Ascending aorta (tissue), 2 donors: ENCODE measurements at regions not wholly inside any gene's neighbourhood (a gene's known extent, or its start where the extent isn't known, plus 50 kb on each side); places are given as distances from the start of the nearest gene placed in this dataset.
"Not testable (repeated sequence)": the region's sequence is repeated elsewhere in the genome, so short reads cannot be mapped to it uniquely, and the experiment has no call there.

Experiments used
- DNase-seq, 2 donors: peaks; one replicate each; pipeline ENCODE4 v3.0.0-alpha.2; 2019; ENCODE audit warnings: low spot score in 2 of 2
- H3K27ac ChIP-seq, 2 donors: fragments of 200-600 bp; sonication (generic); one replicate each; pipeline ENCODE4 v1.5.1; 2016 to 2017; ENCODE audit warnings: mild to moderate bottlenecking in 1 of 2
- H3K27me3 ChIP-seq: fragments of 200-600 bp; sonication (generic); one replicate; pipeline ENCODE4 v1.5.1; 2017
- H3K36me3 ChIP-seq, 2 donors: fragments of 200-600 bp; sonication (generic); one replicate each; pipeline ENCODE4 v1.5.1; 2016
- H3K4me1 ChIP-seq, 2 donors: fragments of 200-600 bp; sonication (generic); one replicate each; pipeline ENCODE4 v1.5.1; 2016 to 2017; ENCODE audit warnings: mild to moderate bottlenecking in 1 of 2
- H3K4me3 ChIP-seq, 2 donors: fragments of 200-600 bp; sonication (generic); one replicate each; pipeline ENCODE4 v1.5.1; 2016 to 2017; ENCODE audit warnings: mild to moderate bottlenecking in 1 of 2
- H3K9me3 ChIP-seq, 2 donors: fragments of 200-600 bp; sonication (generic); one replicate each; pipeline ENCODE4 v1.5.1; 2016
- intact Hi-C: fragments of 100-400 bp; cut with DNase I; formaldehyde crosslinking; loops from one replicate; pipeline ENCODE4 v1.15.1; 2023
- TF ChIP-seq, protein P1 (sequence below), 3 experiments: fragments of 200-600 bp in 2 of 3; fragments of 450-650 bp in 1 of 3; sonication (generic) in 2 of 3; IDR thresholded peaks; one replicate each; pipeline ENCODE4 v1.5.1; 2016 to 2019; ENCODE audit warnings: antibody characterized with exemption in 3 of 3, mild to moderate bottlenecking in 1 of 3, moderate library complexity in 1 of 3

DNA sequence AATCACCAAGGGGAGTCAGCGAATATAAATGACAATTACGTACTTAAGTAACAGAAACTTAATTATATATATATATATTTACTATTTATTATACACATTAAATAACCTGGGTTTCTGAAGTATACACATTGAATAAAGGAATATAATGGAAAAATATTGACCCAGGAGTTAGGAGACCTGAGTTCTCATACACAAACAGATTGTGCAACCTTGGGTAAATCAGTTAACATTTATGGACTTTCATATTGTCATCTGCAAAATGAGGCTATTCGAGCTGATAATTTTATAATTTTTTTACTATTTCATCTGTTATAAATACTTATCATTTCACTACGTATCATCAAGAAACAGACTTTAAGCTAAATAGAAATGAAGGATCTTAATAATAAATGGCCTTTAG is 75.1 kb upstream of the SRRM3 start:
- Histone ChIP-seq H3K4me1 (no peaks in the 10 kb centered on the region), H3K4me3 (no peak overlapping the region), H3K27me3 (no peaks in the 10 kb centered on the region), H3K36me3 (no peaks in the 10 kb centered on the region), H3K27ac (no peak overlapping the region), H3K9me3 (no peaks in the 10 kb centered on the region)
- intact Hi-C loops: no loop called here
- DNase-seq: no peak
- TF ChIP-seq, protein P1, sequence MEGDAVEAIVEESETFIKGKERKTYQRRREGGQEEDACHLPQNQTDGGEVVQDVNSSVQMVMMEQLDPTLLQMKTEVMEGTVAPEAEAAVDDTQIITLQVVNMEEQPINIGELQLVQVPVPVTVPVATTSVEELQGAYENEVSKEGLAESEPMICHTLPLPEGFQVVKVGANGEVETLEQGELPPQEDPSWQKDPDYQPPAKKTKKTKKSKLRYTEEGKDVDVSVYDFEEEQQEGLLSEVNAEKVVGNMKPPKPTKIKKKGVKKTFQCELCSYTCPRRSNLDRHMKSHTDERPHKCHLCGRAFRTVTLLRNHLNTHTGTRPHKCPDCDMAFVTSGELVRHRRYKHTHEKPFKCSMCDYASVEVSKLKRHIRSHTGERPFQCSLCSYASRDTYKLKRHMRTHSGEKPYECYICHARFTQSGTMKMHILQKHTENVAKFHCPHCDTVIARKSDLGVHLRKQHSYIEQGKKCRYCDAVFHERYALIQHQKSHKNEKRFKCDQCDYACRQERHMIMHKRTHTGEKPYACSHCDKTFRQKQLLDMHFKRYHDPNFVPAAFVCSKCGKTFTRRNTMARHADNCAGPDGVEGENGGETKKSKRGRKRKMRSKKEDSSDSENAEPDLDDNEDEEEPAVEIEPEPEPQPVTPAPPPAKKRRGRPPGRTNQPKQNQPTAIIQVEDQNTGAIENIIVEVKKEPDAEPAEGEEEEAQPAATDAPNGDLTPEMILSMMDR (IDR thresholded peaks at IDR 0.05): no peak

DNA sequence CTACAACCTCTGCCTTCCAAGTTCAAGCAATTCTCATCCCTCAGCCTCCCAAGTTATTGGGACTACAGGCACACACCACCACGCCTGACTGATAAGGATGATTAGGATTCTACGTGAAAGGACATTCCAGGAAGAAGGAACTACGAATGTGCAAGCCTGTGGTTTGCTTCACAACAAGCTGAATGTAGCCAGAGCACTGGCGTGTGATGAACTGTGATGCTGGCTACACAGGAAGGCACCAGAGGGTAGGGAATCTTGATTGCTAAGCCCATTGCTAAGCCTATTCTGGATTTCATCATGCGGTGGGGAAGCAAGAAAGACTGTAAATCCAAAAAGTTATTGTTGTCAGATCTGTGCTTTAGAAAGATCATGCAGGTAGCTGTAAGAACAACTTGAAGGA is 72.3 kb upstream of the SRRM3 start:
- Histone ChIP-seq H3K36me3 (no peaks in the 10 kb centered on the region), H3K4me3 (no peak overlapping the region), H3K27ac (no peak overlapping the region), H3K4me1 (no peaks in the 10 kb centered on the region), H3K9me3 (no peaks in the 10 kb centered on the region), H3K27me3 (no peaks in the 10 kb centered on the region)
- TF ChIP-seq, protein P1 (IDR thresholded peaks at IDR 0.05): no peak
- DNase-seq: no peak
- intact Hi-C loops: no loop called here

DNA sequence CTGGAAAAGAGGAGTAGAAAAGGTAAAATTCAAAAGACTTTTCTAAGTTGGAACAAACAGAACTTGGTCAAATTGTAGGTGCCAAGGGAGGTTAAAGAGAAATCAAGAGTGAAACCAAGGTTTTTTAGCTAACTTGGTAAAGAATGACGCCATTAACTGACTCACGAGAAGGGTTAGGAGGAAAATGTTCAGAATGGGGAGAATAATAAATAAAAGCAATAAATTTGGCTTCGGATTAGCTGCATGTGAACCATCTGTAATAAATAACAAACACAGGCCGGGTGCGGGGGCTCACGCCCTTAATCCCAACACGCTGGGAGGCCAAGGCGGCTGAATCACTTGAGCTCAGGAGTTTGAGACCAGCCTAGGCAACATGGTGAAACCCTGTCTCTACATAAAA is 71.9 kb upstream of the SRRM3 start:
- DNase-seq: no peak
- intact Hi-C loops: no loop called here

DNA sequence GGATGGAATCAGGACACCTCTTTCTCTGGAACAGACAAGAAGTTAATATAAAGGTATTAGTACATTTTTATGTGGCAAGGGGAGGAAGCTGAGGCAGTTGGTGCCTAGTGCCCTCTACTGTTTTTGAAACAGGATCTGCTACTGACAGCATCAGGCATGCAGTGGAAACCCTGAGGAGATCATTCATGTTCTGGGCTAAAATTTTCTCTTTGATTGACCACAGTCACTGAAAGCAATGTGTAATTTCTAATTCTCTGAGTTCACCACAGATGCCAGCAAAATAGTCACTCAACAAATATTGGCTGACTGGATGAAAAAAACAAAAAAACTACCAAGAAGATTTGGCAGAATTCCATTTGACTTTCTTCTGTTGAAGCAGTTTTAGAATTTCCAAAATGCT is 71.0 kb upstream of the SRRM3 start:
- intact Hi-C loops, DNase-seq, H3K4me3 ChIP-seq, H3K36me3 ChIP-seq, H3K9me3 ChIP-seq, H3K4me1 ChIP-seq, H3K27me3 ChIP-seq, H3K27ac ChIP-seq: not testable (repeated sequence)

More for the DNA sequence above, 71.9 kb upstream of the SRRM3 start:
- no peaks in the 10 kb centered on the region for H3K4me1 ChIP-seq
- H3K27me3 ChIP-seq: no peaks in the 10 kb centered on the region
- no peaks in the 10 kb centered on the region for H3K9me3 ChIP-seq
- no peaks in the 10 kb centered on the region for H3K36me3 ChIP-seq
- no peak overlapping the region for H3K4me3 ChIP-seq
- TF ChIP-seq, protein P1 (IDR thresholded peaks at IDR 0.05): no peak
- no peak overlapping the region for H3K27ac ChIP-seq

DNA sequence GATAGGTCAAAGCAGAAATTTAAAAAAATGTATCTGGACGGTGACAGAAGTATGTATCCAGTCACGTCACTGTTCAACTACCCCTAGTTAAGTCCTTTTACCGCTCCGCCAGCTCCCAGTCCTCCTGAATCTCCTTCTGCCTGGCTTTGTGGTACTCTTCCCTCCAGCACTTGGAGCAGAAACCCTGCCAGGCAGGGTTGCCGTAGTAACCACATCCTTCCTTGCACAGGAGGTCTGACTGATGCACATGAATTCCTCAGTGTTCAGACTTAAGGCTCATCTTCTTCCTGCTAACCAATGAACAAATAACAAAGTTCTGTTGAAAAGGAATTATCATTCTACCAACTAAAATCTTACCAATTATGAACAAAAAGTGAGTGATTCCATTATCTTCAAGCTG is 69.8 kb upstream of the SRRM3 start:
- H3K4me1 ChIP-seq, H3K4me3 ChIP-seq, DNase-seq, H3K27me3 ChIP-seq, H3K9me3 ChIP-seq, H3K27ac ChIP-seq, intact Hi-C loops, H3K36me3 ChIP-seq: not testable (repeated sequence)

DNA sequence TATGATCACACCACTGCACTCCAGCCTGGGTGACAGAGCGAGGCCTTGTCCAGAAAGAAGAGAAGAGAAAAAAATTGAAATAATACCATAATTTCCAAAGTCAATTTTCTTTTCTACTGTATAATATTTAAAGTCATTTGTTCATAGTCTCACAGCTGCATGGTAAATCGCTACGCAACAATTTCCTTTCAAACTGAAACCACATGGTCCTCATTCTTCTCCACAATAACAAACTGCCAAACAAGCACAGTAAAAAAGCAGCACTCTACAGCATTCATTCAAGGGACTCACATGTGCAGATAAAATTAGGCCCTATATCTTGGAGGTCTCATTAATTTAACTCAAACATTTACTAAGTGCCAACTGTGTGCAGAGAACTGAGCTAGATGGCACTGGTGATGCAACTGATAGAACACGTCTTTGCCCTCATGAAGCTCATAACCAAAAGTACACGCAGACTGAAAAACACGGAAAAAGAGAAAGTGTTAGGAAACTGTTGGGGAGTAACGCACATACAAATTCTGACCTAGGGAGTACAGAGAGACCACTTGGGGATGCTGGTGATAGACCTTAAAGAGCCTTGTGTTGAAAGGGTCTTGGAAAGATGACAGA is 68.4 kb upstream of the SRRM3 start:
- Histone ChIP-seq H3K4me3 (no peak overlapping the region), H3K27me3 (no peaks in the 10 kb centered on the region), H3K36me3 (no peaks in the 10 kb centered on the region), H3K27ac (no peak overlapping the region), H3K9me3 (no peaks in the 10 kb centered on the region), H3K4me1 (no peaks in the 10 kb centered on the region)
- DNase-seq: no peak
- intact Hi-C loops: no loop called here
- TF ChIP-seq, protein P1 (IDR thresholded peaks at IDR 0.05): no peak

DNA sequence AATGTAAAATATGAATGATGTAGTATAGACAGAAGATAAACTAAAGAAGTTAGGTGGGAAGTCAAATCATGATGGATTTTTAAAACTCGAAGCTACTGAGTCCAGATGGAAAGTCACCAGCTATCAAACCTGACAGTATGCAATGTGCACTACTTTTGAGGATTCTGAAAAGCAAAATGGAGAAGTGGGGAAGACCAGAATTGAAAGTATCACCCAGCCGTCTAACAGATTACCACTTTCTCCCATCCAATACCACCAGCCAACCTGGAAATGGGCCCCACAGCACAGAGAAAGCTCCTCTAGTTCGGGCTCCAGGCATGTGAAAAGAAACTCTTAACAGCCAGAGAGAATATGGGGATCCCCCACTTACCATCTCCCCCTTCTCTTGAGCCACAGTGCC is 67.9 kb upstream of the SRRM3 start:
- Histone ChIP-seq H3K9me3 (no peaks in the 10 kb centered on the region), H3K27ac (no peak overlapping the region), H3K4me3 (no peak overlapping the region), H3K36me3 (no peaks in the 10 kb centered on the region), H3K4me1 (no peaks in the 10 kb centered on the region), H3K27me3 (no peaks in the 10 kb centered on the region)
- TF ChIP-seq, protein P1 (IDR thresholded peaks at IDR 0.05): no peak
- intact Hi-C loops: no loop called here
- no peak for DNase-seq

DNA sequence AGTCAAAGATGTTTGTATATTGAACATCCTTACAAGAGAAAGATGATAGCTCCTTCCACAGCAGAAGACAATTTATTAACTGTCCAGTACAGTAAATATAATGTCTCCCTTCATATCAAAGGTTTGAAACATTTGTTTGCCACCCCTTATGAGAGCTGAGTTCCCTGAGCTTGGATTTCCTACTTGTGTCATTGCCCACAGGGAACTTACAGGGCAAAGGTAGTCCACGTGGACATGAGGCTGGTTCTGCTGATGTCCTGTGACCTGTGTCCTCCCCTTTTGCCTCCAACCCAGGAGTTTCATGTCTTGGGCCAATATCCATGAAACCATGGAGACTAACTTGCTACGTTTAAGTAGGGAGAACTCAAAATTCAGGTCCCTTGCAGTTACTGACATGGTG is 66.4 kb upstream of the SRRM3 start:
- H3K36me3 ChIP-seq, DNase-seq, H3K4me1 ChIP-seq, H3K27ac ChIP-seq, H3K27me3 ChIP-seq, H3K4me3 ChIP-seq, H3K9me3 ChIP-seq, intact Hi-C loops: not testable (repeated sequence)

DNA sequence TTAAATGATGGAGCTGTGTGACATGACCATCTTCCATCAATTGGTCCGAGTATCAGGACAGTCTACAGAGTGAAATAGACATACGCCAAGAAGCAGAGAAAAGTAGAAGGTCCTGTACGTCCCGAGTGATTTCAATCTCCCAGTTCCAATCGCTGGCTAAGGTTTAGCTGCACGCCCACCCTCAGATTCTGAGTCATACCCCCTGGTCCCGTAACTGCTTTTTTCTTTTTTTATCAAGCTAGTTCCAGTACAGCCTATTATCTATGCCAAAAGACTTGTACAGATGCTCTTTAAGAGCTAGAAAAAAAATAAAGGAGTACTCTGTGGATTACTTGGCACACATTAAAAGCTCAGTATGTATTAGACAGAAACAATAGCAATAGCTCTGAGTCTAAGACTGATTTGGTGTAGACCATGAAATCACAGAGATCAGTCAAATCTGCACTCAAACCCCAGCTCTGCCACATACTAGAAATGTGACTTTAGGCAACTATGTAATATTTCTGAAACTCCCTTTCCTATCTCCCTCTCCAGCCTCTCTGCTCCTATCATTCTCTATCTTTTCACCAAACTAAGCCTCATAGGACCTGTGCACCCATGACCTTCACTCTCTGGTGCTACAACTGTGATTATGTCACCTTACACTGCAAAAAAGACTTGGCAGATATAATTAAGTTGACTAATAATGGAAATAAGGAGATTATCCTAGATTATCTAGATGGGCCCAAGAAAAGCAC is 63.0 kb upstream of the SRRM3 start:
- intact Hi-C loops, H3K27me3 ChIP-seq, H3K27ac ChIP-seq, H3K36me3 ChIP-seq, H3K4me3 ChIP-seq, H3K9me3 ChIP-seq, H3K4me1 ChIP-seq, DNase-seq: not testable (repeated sequence)
